Erythroblast (primary cell): ENCODE measurements at regions not wholly inside any gene's neighbourhood (a gene's known extent, or its start where the extent isn't known, plus 50 kb on each side); places are given as distances from the start of the nearest gene placed in this dataset.

Source experiments
- DNase-seq, 2 experiments: peaks; one replicate each; lab custom pipeline; 2025; lab: John Stamatoyannopoulos, UW
- GATA1 ChIP-seq: IDR thresholded peaks from 2 replicates; pipeline ENCODE4 v1.6.1; 2011; ENCODE audit warnings: low read depth, mild to moderate bottlenecking, control low read depth, low read length, moderate library complexity
- POLR2A ChIP-seq: IDR thresholded peaks from 2 replicates; pipeline ENCODE4 v1.6.1; 2011; ENCODE audit warnings: mild to moderate bottlenecking, low read length

GRCh38 chr10:112091703-112092102 is 91.9 kb downstream of the GPAM start:
- DNase-seq, result no peak
- TF ChIP-seq GATA1 (no peak), POLR2A (no peak)

- no peak for DNase-seq
- no peak for TF ChIP-seq POLR2A
- TF ChIP-seq GATA1, result no peak
Measured at GRCh38 chr10:112092519-112092918, 91.0 kb downstream of the GPAM start.

- TF ChIP-seq GATA1 (no peak), POLR2A (no peak)
- no peak for DNase-seq
Measured at GRCh38 chr10:112094984-112095383, 88.6 kb downstream of the GPAM start.

- TF ChIP-seq GATA1 (no peak), POLR2A (no peak)
- DNase-seq, result no peak
Measured at GRCh38 chr10:112095731-112096130, 87.8 kb downstream of the GPAM start.

- TF ChIP-seq GATA1 (no peak), POLR2A (no peak)
- no peak for DNase-seq
Measured at GRCh38 chr10:112098682-112099081, 84.9 kb downstream of the GPAM start.
